ENCODE measurements at regions not wholly inside any gene's neighbourhood (a gene's known extent, or its start where the extent isn't known, plus 50 kb on each side); places are given as distances from the start of the nearest gene placed in this dataset.

GRCh38 chr1:82823876-82824275 lies 1023.1 kb downstream of the ADGRL2 start:
- intact Hi-C loops (cut with DNase I, micrococcal nuclease), result no loop called here
- DNase-seq, result no peak
- ATAC-seq, result no peak

- DNase-seq (no peak), ATAC-seq (no peak)
- intact Hi-C loops (cut with DNase I, micrococcal nuclease), result no loop called here
These were observed 1020.1 kb downstream of the ADGRL2 start for GRCh38 chr1:82820816-82821215.

- ATAC-seq (no peak), DNase-seq (no peak)
- intact Hi-C loops (cut with DNase I, micrococcal nuclease), result no loop called here
These were observed 1018.5 kb downstream of the ADGRL2 start for GRCh38 chr1:82819234-82819633.

GRCh38 chr1:82818586-82818985 lies 1017.9 kb downstream of the ADGRL2 start:
- DNase-seq (no peak), ATAC-seq (no peak)
- intact Hi-C loops (cut with DNase I, micrococcal nuclease), result no loop called here

- intact Hi-C loops (cut with DNase I, micrococcal nuclease), result no loop called here
- DNase-seq, result no peak
- no peak for ATAC-seq
These were observed 1012.7 kb downstream of the ADGRL2 start for GRCh38 chr1:82813386-82813785.

GRCh38 chr1:82810601-82811000 lies 1009.9 kb downstream of the ADGRL2 start:
- intact Hi-C loops (cut with DNase I, micrococcal nuclease), result no loop called here
- DNase-seq (no peak), ATAC-seq (no peak)

GRCh38 chr1:82807563-82807962 lies 1006.8 kb downstream of the ADGRL2 start:
- ATAC-seq, result no peak
- intact Hi-C loops (cut with DNase I, micrococcal nuclease), result no loop called here

GRCh38 chr1:82806133-82806532 lies 1005.4 kb downstream of the ADGRL2 start:
- intact Hi-C loops (cut with DNase I, micrococcal nuclease), result no loop called here
- ATAC-seq (no peak), DNase-seq (no peak)

More at GRCh38 chr1:82807563-82807962, 1006.8 kb downstream of the ADGRL2 start:
- DNase-seq, result no peak

GRCh38 chr1:82801176-82801575 lies 1000.4 kb downstream of the ADGRL2 start:
- no peak for DNase-seq
- intact Hi-C loops (cut with DNase I, micrococcal nuclease), result no loop called here
- no peak for ATAC-seq

- intact Hi-C loops (cut with DNase I, micrococcal nuclease), result no loop called here
- ATAC-seq, result no peak
These were observed 1000.0 kb downstream of the ADGRL2 start for GRCh38 chr1:82800721-82801120.

GRCh38 chr1:82799261-82799660 lies 998.5 kb downstream of the ADGRL2 start:
- intact Hi-C loops (cut with DNase I, micrococcal nuclease), result no loop called here
- DNase-seq (no peak), ATAC-seq (no peak)

More at GRCh38 chr1:82800721-82801120, 1000.0 kb downstream of the ADGRL2 start:
- no peak for DNase-seq

GRCh38 chr1:82795508-82796149 lies 994.9 kb downstream of the ADGRL2 start:
- intact Hi-C loops (cut with DNase I, micrococcal nuclease), result no loop called here
- no peak for DNase-seq

GRCh38 chr1:82792151-82792550 lies 991.4 kb downstream of the ADGRL2 start:
- DNase-seq (no peak), ATAC-seq (no peak)
- intact Hi-C loops (cut with DNase I, micrococcal nuclease), result no loop called here

More at GRCh38 chr1:82795508-82796149, 994.9 kb downstream of the ADGRL2 start:
- ATAC-seq, result no peak

- no peak for ATAC-seq
- DNase-seq, result no peak
- intact Hi-C loops (cut with DNase I, micrococcal nuclease), result no loop called here
These were observed 989.8 kb downstream of the ADGRL2 start for GRCh38 chr1:82790556-82790955.

- ATAC-seq (no peak), DNase-seq (no peak)
- intact Hi-C loops (cut with DNase I, micrococcal nuclease), result no loop called here
These were observed 987.9 kb downstream of the ADGRL2 start for GRCh38 chr1:82788660-82789059.

- intact Hi-C loops (cut with DNase I, micrococcal nuclease), result no loop called here
- DNase-seq (no peak), ATAC-seq (no peak)
These were observed 987.3 kb downstream of the ADGRL2 start for GRCh38 chr1:82788038-82788437.

GRCh38 chr1:82786883-82787282 lies 986.1 kb downstream of the ADGRL2 start:
- intact Hi-C loops (cut with DNase I, micrococcal nuclease), result no loop called here
- DNase-seq, result no peak

GRCh38 chr1:82785268-82785790 lies 984.6 kb downstream of the ADGRL2 start:
- ATAC-seq (no peak), DNase-seq (no peak)
- intact Hi-C loops (cut with DNase I, micrococcal nuclease), result no loop called here

More at GRCh38 chr1:82786883-82787282, 986.1 kb downstream of the ADGRL2 start:
- ATAC-seq, result no peak

- no peak for DNase-seq
- no peak for ATAC-seq
- intact Hi-C loops (cut with DNase I, micrococcal nuclease), result no loop called here
These were observed 982.3 kb downstream of the ADGRL2 start for GRCh38 chr1:82783044-82783443.

- ATAC-seq, result no peak
- no peak for DNase-seq
- intact Hi-C loops (cut with DNase I, micrococcal nuclease), result no loop called here
These were observed 981.9 kb downstream of the ADGRL2 start for GRCh38 chr1:82782599-82782998.

- ATAC-seq (no peak), DNase-seq (no peak)
- intact Hi-C loops (cut with DNase I, micrococcal nuclease), result no loop called here
These were observed 977.9 kb downstream of the ADGRL2 start for GRCh38 chr1:82778612-82779011.

All from left colon (tissue), 2 donors.